ENCODE measurements at regions not wholly inside any gene's neighbourhood (a gene's known extent, or its start where the extent isn't known, plus 50 kb on each side); places are given as distances from the start of the nearest gene placed in this dataset.
A peak's percentile ranks its signal among the peaks of the same experiment; 100 is the strongest.
"Not testable (repeated sequence)": the region's sequence is repeated elsewhere in the genome, so short reads cannot be mapped to it uniquely, and the experiment has no call there.

GRCh38 chr6:978937-979685 is 286.2 kb upstream of the EXOC2 start:
- DNase-seq, result no peak

DNA sequence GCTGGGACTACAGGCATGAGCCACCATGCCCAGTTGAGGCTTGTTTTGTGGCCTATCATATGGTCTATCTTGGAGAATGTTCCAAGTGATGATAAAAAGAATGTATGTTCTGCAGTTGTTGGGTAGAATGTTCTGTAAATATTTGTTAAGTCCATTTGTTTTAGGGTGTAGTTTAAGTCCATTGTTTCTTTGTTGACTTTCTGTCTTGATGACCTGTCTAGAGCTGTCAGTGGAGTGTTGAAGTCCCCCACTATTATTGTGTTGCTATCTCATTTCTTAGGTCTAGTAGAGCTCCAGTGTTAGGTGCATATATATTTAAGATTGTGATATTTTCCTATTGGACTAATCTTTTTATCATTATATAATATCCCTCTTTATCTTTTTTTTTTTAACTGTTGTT is 284.3 kb upstream of the EXOC2 start:
- not testable (repeated sequence) for DNase-seq

- peak; percentile 58 for DNase-seq
These were observed 279.2 kb upstream of the EXOC2 start for GRCh38 chr6:971981-972640.

- DNase-seq, result no peak
These were observed 275.9 kb upstream of the EXOC2 start for GRCh38 chr6:968791-969190.

DNA sequence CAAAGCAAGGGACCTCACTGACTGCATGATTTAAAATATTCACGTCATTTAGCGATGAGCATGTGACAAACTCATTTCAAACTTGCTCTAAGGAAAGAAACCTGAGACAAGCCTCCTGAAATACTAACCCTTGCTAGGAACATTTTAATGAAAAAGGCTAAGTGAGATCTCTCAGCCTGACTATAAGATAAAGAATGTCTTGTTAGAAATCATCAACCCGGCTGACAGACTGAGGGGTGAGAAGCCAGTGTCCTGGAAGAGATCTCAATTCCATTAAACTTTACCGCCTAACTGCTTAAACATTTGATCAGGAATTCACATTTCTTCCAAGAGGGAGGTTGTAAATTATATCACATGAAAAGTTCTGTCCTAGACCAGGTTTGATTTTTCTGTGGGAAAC is 274.8 kb upstream of the EXOC2 start:
- DNase-seq, result no peak

DNA sequence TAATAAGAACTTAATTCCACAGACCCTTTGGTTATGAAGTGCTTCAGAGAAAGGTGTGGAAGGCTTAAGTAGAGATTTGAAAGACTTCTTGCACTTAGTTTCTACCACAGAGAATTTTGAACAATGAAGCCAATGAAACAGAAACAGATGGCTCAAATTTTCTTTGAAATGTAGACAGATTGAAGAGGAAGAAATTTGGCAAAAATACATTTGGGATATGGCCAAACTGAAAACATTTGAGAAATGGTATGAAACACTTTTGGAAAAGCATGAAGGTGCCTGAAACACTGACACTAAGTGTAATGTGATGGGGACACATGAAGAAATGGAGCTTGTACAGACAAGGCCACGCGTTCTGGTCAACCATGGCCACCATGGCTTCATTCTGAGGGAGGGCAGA is 272.4 kb upstream of the EXOC2 start:
- DNase-seq, result no peak

GRCh38 chr6:963456-963855 is 270.5 kb upstream of the EXOC2 start:
- no peak for DNase-seq

- DNase-seq, result no peak
These were observed 268.5 kb upstream of the EXOC2 start for GRCh38 chr6:961407-961960.

DNA sequence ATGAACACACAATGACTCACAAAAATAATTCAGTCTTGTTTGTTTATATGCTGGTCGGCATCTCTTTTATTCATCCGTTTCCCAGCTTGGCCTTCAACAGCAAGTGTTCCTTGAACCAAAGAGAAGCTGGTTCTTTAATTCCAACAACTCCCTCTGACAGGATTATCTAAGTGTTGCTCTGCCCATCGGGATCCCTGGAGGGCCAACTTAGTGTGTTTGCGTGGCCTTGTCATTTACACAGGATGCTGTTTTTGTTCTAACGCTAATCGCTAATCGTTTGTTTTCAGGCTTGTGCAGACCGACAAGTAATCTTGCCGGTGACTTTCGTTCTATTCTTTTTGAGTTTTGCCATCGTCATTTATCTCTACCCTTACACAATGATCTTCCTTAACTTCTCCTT is 267.4 kb upstream of the EXOC2 start:
- no peak for DNase-seq

DNA sequence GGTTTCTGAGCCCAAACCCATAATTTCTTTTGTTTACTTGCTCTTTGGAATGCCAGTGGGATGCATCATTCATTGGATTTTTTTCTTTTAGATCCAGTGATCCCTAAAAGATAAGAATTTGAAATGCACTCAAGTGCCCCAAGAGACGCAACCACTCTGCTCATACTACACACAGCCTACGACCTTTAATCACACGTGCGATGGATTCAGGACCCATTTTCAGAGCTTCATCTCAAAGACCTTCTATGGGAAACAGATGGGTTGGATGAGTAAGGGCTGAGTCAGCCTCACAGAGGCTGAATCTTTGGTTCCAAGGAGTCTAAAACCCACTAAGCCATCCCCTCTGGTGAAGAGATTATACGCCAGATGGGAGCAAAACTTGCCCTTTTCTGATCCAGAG is 265.5 kb upstream of the EXOC2 start:
- DNase-seq, result peak; percentile 88

DNA sequence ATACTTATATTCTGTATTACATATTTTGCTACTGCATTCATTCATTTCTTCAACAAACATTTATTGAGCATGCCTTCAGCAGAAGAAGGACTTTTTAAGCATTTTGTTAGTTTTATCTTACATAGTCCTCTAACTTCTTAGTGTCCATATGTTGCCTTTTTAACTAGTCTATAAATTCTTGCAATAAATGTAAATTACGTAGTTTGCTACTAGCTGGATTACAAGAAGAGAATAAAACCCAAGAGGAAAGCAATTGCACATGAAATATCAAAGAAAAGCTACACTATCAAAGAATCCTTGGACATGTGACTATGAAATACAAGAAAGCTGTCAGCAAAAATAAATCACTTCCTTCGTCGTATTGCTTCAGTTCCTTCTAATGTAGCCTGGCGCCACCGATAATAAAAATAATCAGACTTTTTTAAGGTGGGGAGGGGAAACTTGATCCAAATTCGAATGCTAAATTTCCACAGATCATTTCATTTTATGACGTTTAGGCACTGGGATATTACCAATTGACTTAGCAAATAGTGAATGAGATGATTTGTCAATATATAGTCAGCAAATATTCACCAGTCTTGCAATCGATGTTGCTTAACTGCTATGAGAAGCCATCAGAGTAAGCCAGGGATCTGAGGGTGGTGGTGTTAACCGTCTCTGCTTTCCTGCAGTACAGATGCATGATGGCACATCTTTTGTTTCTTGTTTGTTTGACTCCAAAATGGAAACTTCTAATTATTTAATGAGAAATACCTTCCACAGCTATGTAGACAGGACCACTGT is 258.7 kb upstream of the EXOC2 start:
- DNase-seq, result no peak

DNA sequence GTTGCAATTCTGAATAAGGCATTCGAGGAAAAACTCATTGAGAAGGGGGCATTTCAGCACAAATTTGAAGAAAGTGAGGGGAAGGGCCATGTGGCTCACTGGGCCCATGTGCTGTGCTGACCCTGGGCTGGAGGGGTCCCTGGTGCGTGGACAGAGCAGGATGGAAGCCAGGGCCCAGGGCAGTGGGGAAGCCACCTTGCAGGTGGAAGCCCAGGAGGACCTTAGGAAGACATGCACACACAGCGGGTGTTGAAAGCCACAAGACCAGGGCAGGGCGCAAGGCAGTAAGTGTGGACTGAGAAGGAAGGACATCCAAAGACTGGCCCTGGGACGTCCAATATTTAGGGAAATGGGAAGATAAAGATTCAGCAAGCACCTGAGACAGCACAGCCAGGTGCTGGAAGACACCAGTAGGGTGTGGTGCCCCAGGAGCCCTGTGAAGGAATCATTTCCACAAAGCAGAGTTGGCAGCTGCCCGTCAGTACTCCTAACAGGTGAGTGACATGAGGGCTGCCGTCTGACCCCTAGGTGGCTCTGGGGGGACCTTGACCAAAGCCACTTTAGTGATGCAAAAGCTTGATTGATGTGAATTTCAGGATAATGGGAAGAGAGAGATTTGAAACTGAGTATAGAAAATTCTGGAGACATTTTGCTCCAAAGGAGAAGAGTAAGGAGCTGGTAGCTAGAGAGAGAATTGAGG is 254.4 kb upstream of the EXOC2 start:
- DNase-seq, result no peak

DNA sequence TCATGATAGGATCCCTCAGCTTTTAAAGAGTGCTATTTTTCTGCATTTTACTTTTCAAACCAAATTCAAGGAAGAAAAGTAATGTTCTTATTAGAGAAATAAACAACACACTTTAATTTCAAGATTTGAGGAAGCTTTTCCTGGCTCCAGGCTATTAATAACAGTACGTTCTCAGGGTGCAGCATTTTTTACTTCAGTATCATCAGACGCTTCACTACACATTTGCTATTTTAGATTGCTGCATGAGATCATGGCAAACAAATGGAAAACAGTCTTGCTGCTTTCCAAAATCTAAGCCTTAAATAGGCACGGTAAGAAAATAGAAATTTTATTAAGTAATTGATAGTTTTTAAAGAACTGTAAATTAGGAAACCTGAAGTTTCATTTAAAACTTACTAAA is 253.6 kb upstream of the EXOC2 start:
- DNase-seq, result peak; percentile 46

DNA sequence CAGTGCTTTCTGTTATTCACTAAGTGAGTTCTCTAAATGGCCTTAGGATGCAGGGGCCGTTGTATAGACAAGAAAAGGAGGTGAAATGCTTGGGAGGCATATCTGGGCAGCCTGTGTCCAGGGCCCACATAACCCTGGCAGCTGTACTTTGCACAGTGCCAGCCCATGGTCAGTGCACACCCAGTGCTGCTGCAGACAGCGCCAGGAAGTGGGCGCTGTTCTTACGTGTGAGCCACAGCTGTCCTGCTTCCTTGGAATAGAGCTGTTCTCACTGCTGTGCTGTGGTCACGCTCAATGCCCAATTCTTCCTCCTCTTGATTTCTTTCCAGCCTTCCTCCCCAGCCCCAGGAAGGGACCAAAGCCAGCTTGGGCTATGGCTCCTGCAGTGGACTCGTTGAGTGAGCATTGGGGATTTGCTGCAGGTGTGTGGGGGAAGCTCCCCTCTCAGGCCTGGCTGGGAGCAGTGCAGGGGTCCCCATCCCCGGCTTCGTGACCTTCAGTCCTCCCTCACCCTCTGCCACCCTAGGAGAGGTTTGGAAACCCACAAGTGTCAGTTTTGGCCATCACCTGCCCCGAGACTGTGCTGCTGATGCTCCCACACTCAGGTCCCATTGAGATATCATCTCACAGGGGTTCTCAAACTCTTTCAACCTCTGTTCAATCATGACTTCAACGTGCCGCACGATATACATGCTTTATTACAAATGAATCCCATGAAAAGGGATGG is 246.8 kb upstream of the EXOC2 start:
- DNase-seq, result no peak

DNA sequence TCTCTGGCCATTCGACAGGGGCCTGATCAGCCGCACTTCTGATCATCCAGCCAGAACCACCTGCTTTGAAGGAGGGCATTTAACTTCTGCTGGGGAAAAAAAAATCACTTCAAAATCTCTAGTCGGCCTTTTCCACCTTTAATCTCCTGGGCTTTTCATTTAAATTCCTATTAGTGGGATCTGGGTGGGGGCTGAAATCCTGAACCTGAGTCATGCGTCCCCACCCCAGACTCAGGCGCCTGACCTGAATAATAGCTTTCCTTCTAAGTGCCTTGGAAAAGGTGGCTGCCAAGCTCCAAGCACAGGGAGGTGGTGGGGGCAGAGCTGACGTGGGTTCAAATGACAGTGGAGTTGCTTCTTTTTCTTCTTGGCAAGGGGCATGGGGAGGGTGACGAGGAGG is 246.0 kb upstream of the EXOC2 start:
- DNase-seq, result no peak

DNA sequence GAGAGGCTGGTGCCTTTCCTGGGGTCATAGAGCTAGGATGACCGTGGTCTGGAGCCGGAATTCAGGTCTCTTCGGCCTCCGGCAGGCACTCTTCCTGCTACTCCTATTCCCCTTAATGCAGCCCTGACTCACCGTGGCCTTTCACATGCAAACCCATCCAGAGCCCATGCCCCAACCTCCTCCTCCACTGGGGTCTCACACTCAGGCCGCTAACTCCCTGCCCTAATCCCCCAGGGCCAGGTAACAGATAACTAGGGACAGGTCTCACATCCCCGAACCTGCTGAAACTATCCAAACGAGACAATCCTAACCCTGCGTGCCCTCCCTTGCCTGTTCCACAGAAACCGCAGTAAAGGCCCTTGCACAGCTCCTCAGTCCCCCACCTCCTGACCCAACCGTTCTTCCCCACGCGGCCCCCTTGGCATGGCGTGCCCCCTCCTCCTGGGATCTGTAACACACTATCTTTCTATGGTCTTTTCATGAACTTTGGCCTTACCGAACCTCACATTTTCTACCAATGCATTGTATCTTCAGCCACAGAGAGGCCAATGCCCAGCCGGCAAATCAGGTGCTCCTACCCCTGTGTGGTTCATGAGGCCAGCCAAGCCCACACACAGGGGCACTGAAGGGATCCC is 245.4 kb upstream of the EXOC2 start:
- DNase-seq, result no peak

GRCh38 chr6:935582-935981 is 242.6 kb upstream of the EXOC2 start:
- DNase-seq, result no peak

- no peak for DNase-seq
These were observed 241.7 kb upstream of the EXOC2 start for GRCh38 chr6:934686-935085.

- not testable (repeated sequence) for DNase-seq
These were observed 239.0 kb upstream of the EXOC2 start for GRCh38 chr6:931919-932318.

GRCh38 chr6:927157-927556 is 234.2 kb upstream of the EXOC2 start:
- DNase-seq, result no peak

DNA sequence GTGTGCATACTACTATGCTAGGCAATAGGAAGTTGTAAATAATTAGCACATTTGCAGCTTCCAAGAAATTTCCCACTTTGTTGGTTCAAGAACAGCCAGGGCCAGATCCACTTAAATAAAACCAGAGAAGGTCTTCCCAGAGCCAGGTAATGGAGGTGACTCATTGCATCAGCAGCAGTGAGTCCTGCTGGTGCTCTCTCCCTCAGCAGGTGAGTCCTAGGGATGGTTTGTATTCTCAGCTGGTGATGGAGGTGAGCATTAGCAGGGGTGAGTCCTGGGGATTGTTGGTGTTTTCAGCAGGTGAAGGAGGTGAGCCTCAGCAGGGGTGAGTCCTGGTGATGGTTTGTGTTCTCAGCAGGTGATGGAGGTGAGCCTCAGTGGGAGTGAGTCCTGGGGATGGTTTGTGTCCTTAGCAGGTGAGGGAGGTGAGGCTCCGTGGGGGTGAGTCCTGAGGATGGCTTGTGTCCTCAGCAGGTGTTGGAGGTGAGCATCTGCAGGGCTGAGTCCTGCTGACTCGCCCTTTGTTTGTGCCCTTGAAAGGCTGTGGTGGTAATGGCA is 232.8 kb upstream of the EXOC2 start:
- no peak for DNase-seq
